Left lung (tissue), 4 donors: ENCODE measurements at regions not wholly inside any gene's neighbourhood (a gene's known extent, or its start where the extent isn't known, plus 50 kb on each side); places are given as distances from the start of the nearest gene placed in this dataset.

ENCODE experiments used
- ATAC-seq: fragments of 200-7000 bp; cut with Tn5 transposase; one replicate; pipeline ENCODE4 v1.9.1; 2020; ENCODE audit warnings: moderate library complexity
- DNase-seq, 4 donors: peaks; one replicate each; pipeline ENCODE4 v3.0.0-alpha.2; 2013 to 2020
- H3K27ac ChIP-seq, 2 donors: fragments of 200-600 bp; sonication (generic) in 1 of 2; one replicate each; pipeline versions ENCODE4 v1.5.0 to v1.8.0; 2020 to 2021
- H3K27me3 ChIP-seq, 2 donors: fragments of 200-600 bp; sonication (generic) in 1 of 2; one replicate each; pipeline versions ENCODE4 v1.5.0 to v1.8.0; 2020 to 2021
- H3K36me3 ChIP-seq, 2 donors: fragments of 200-600 bp; sonication (generic) in 1 of 2; one replicate each; pipeline versions ENCODE4 v1.5.0 to v1.8.0; 2020 to 2021
- H3K4me1 ChIP-seq, 2 donors: fragments of 200-600 bp; one replicate each; pipeline ENCODE4 v1.8.0; 2021
- H3K4me3 ChIP-seq, 2 donors: fragments of 200-600 bp; sonication (generic) in 1 of 2; one replicate each; pipeline versions ENCODE4 v1.5.0 to v1.8.0; 2020 to 2021; ENCODE audit warnings: mild to moderate bottlenecking in 1 of 2
- H3K9me3 ChIP-seq, 2 donors: fragments of 200-600 bp; sonication (generic) in 1 of 2; one replicate each; pipeline versions ENCODE4 v1.5.0 to v1.8.0; 2020 to 2021
- intact Hi-C, 2 donors: fragments of 100-400 bp; cut with DNase I; formaldehyde crosslinking; loops; one replicate each; pipeline versions ENCODE4 v1.11.2 to v1.14.2; 2022
- TF ChIP-seq, protein P1 (sequence below), 2 donors: fragments of 200-600 bp; sonication (generic) in 1 of 2; IDR thresholded peaks; one replicate each; pipeline versions ENCODE4 v1.5.0 to v1.8.0; 2021; ENCODE audit warnings: antibody characterized with exemption in 2 of 2
- donor health status: DM: no; HTN: yes; CAD: no.
- donor health status: DM: no; HTN: no; CAD: no.

DNA sequence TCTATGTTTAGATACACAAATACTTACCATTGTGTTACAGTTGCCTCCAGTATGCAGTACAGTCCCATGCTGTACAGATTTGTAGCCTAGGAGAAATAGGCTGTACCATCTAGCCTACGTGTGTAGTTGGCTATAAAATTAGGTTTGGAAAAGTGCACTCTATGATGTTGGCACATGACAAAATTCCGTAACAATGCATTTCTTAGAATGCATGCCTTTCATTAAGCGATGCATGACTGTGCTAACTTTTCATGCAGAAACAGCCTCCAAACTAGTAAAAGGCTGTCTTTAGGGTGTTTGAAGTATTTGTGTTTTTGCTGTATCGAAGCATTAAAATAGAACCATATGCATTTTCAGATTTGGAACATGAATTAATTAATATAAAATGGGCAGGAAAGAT lies 157.9 kb downstream of the RMI1 start:
- Histone ChIP-seq H3K4me1 (peaks cover 0 to 18% of the 10 kb centered on the region in 2 donors), H3K27ac (no peak overlapping the region), H3K27me3 (peaks cover 33 to 47% of the 10 kb centered on the region in 2 donors), H3K36me3 (no peaks in the 10 kb centered on the region), H3K4me3 (no peak overlapping the region), H3K9me3 (no peaks in the 10 kb centered on the region)
- DNase-seq (no peak), ATAC-seq (no peak)
- intact Hi-C loops = no loop called here
- TF ChIP-seq, protein P1, sequence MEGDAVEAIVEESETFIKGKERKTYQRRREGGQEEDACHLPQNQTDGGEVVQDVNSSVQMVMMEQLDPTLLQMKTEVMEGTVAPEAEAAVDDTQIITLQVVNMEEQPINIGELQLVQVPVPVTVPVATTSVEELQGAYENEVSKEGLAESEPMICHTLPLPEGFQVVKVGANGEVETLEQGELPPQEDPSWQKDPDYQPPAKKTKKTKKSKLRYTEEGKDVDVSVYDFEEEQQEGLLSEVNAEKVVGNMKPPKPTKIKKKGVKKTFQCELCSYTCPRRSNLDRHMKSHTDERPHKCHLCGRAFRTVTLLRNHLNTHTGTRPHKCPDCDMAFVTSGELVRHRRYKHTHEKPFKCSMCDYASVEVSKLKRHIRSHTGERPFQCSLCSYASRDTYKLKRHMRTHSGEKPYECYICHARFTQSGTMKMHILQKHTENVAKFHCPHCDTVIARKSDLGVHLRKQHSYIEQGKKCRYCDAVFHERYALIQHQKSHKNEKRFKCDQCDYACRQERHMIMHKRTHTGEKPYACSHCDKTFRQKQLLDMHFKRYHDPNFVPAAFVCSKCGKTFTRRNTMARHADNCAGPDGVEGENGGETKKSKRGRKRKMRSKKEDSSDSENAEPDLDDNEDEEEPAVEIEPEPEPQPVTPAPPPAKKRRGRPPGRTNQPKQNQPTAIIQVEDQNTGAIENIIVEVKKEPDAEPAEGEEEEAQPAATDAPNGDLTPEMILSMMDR (IDR thresholded peaks at IDR 0.05) = no peak

DNA sequence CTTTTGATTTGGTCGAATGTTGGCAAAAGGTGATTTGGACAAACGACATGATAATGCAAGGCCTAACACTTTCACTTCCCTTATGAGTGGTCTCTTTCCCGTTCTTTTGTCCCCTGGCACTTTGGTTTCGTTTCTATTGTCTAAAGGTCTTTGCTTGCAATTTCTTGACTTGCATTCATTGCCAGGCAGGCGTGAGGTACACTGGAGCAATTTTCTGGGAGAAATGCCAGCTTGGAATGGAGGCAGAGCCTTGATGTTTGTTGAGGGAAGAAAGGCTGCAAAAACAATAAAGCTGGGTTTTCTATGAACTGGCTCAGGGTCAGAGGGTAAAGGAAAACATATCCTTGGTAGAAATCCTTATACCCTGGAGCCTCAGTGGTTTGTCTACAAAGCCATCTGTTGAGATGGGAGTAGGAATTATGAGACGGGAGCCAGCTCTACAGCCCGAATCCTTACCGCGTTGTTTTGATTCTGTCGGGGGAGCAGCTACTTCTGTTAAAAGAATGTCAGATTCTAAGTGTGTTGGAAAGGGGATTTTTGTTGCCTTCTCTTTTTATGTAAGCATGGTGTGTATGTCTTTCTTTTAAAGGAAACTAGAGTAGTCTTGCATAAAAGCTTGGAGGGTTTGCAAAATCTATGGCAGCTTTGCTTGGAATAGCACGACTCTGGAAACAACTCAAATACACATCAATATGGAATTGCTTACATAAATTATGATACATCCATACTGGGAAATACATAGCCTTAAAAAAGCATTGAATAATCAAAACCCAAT lies 158.9 kb downstream of the RMI1 start:
- DNase-seq (peak in 2 of 4 donors; percentile 27 to 64), ATAC-seq (peak; percentile 10)
- Histone ChIP-seq H3K9me3 (no peaks in the 10 kb centered on the region), H3K27me3 (peaks cover 33 to 55% of the 10 kb centered on the region in 2 donors), H3K4me1 (peaks cover 0 to 18% of the 10 kb centered on the region in 2 donors), H3K4me3 (no peak overlapping the region), H3K36me3 (no peaks in the 10 kb centered on the region), H3K27ac (no peak overlapping the region)
- TF ChIP-seq, protein P1 (IDR thresholded peaks at IDR 0.05) = no peak
- intact Hi-C loops = no loop called here

DNA sequence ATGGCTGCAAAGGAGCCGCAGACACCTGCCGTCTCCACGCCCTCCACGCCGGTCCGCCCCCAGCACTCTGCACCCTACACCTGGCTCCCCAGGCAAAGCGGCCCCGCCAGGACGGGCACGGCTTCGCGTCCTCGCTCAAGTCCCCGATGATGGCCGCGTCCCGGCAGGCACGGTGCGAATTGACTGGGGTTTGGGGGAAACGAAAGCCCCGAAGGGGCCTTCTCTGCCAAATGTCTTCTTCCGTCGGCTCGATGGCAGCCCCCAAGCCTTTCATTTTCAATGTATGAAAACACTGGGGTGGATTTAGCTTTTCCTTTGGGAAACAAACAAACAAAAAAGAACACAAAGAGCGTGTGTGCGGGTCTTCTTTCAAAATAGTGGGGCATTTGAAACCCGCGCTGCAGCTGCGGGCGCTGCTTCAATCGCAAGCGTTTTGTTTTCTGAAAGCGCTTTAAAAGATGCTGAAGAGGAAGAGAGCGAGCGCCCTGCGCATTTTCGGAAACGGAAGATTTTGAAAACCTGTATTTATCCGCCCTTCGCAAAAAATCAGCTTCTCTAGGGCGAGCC lies 160.0 kb downstream of the RMI1 start:
- TF ChIP-seq, protein P1 (IDR thresholded peaks at IDR 0.05) = no peak
- intact Hi-C loops = no loop called here

DNA sequence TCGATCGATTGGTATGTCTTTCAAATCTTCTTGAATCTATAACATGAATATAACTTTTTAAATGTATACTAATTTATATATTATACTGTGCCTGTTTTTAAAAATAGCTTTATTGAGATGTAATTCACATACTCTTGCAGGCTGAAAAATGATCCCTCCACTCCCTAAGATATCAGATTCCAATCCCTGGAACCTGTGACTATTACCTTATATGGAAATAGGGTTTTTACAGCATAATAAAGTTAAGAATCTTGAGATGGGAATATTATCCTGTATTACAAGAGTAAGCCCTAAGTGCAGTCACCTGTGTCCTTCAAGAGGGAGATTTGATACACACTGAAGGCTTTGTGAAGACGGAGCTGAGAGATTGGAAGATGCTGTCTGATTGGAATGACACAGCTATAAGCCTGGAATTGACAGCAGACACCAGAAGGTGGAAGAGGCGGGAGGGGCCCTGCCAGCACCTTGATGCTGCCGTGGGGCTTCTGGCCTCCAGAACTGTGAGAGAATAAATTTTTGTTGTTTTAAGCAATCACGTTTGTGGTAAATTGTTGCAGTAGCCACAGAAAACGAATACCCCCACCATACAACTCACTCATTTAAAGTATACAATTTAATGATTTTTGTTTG lies 161.3 kb downstream of the RMI1 start:
- ATAC-seq (no peak), DNase-seq (no peak)
- TF ChIP-seq, protein P1 (IDR thresholded peaks at IDR 0.05) = no peak
- peaks cover 33 to 55% of the 10 kb centered on the region in 2 donors for H3K27me3 ChIP-seq
- H3K4me1 ChIP-seq = peaks cover 0 to 28% of the 10 kb centered on the region in 2 donors
- no peaks in the 10 kb centered on the region for H3K36me3 ChIP-seq
- intact Hi-C loops = no loop called here
- H3K9me3 ChIP-seq = no peaks in the 10 kb centered on the region
- H3K4me3 ChIP-seq = no peak overlapping the region
- H3K27ac ChIP-seq = no peak overlapping the region

More for the DNA sequence above, 160.0 kb downstream of the RMI1 start:
- peak overlapping the region; percentile 19 to 20 for H3K4me3 ChIP-seq
- peak in 3 of 4 donors; percentile 22 to 80 (median 23) for DNase-seq
- H3K27me3 ChIP-seq = peaks cover 33 to 55% of the 10 kb centered on the region in 2 donors
- H3K4me1 ChIP-seq = peaks cover 0 to 18% of the 10 kb centered on the region in 2 donors
- no peak for ATAC-seq
- H3K27ac ChIP-seq = no peak overlapping the region
- no peaks in the 10 kb centered on the region for H3K36me3 ChIP-seq
- H3K9me3 ChIP-seq = no peaks in the 10 kb centered on the region

DNA sequence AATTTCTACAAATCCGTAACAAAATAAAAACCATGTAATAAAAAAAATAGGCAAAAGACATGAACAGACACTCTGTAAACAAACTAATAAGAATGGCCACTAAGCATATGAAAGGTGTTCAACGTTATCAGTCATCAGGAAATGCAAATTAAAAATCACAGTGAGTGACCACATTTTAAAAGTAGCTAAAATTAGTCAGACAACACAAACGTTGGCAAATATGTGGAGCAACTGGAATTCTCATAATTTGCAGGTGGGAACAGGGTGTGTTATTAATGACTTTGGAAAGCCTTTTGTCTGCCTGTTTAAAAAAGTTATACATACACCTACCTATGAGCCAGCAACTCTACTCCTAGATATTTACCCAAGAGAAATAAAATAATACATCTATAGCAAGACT lies 164.4 kb downstream of the RMI1 start:
- TF ChIP-seq, protein P1 (IDR thresholded peaks at IDR 0.05) = no peak
- Histone ChIP-seq H3K4me3 (no peak overlapping the region), H3K9me3 (no peaks in the 10 kb centered on the region), H3K36me3 (no peaks in the 10 kb centered on the region), H3K4me1 (peaks cover 0 to 28% of the 10 kb centered on the region in 2 donors), H3K27ac (no peak overlapping the region), H3K27me3 (peaks cover 30 to 43% of the 10 kb centered on the region in 2 donors)
- DNase-seq = no peak
- intact Hi-C loops = no loop called here
- no peak for ATAC-seq
